Astrocyte of the cerebellum (primary cell): ENCODE measurements at regions not wholly inside any gene's neighbourhood (a gene's known extent, or its start where the extent isn't known, plus 50 kb on each side); places are given as distances from the start of the nearest gene placed in this dataset.

Experiments
- DNase-seq: peaks from one replicate; pipeline ENCODE4 v3.0.0-alpha.2; 2011; ENCODE audit warnings: low read depth
- H3K4me3 ChIP-seq: 2 replicates; pipeline ENCODE4 v1.5.1; 2011; ENCODE audit warnings: mild to moderate bottlenecking, low read depth, low read length, moderate library complexity
- CTCF ChIP-seq: IDR thresholded peaks from 2 replicates; pipeline ENCODE4 v1.5.1; 2012; ENCODE audit warnings: low read length, low read depth, moderate library complexity, mild to moderate bottlenecking; ENCODE audit errors: missing control alignments
- in situ Hi-C: cut with HindIII; loops from 2 replicates; pipeline ENCODE4 v1.10.0; 2017; ENCODE audit warnings: low sequenced_read_pairs

- DNase-seq = peak; percentile 0
- no peak for TF ChIP-seq CTCF
- in situ Hi-C loops = no loop called here
- H3K4me3 ChIP-seq = no peak overlapping the region
These were observed 950.8 kb upstream of the SLC39A10 start for GRCh38 chr2:194706179-194706578.

GRCh38 chr2:194705398-194705797, 951.6 kb upstream of the SLC39A10 start:
- DNase-seq = no peak
- no peak for TF ChIP-seq CTCF
- H3K4me3 ChIP-seq = no peak overlapping the region
- in situ Hi-C loops = no loop called here

- DNase-seq = no peak
- H3K4me3 ChIP-seq = no peak overlapping the region
- no peak for TF ChIP-seq CTCF
- in situ Hi-C loops = no loop called here
These were observed 956.3 kb upstream of the SLC39A10 start for GRCh38 chr2:194700726-194701125.

- H3K4me3 ChIP-seq = no peak overlapping the region
- no peak for TF ChIP-seq CTCF
- DNase-seq = no peak
- in situ Hi-C loops = no loop called here
These were observed 956.9 kb upstream of the SLC39A10 start for GRCh38 chr2:194700116-194700515.

- H3K4me3 ChIP-seq = no peak overlapping the region
- DNase-seq = no peak
- in situ Hi-C loops = no loop called here
- TF ChIP-seq CTCF = no peak
These were observed 959.0 kb upstream of the SLC39A10 start for GRCh38 chr2:194698012-194698411.

GRCh38 chr2:194697439-194697838, 959.6 kb upstream of the SLC39A10 start:
- no peak for DNase-seq
- in situ Hi-C loops = no loop called here
- H3K4me3 ChIP-seq = no peak overlapping the region
- no peak for TF ChIP-seq CTCF

GRCh38 chr2:194696690-194697089, 960.3 kb upstream of the SLC39A10 start:
- H3K4me3 ChIP-seq = no peak overlapping the region
- in situ Hi-C loops = no loop called here
- DNase-seq = no peak
- TF ChIP-seq CTCF = no peak
